HL-60 (cell line): ENCODE measurements at regions not wholly inside any gene's neighbourhood (a gene's known extent, or its start where the extent isn't known, plus 50 kb on each side); places are given as distances from the start of the nearest gene placed in this dataset.
"Not testable (repeated sequence)": the region's sequence is repeated elsewhere in the genome, so short reads cannot be mapped to it uniquely, and the experiment has no call there.

Experiments used
- CTCF ChIP-seq: IDR thresholded peaks from one replicate; pipeline ENCODE4 v1.5.1; 2011; ENCODE audit warnings: low read length, control low read depth, inconsistent platforms; ENCODE audit not compliant: insufficient read depth
- GABPA ChIP-seq: IDR thresholded peaks from 2 replicates; pipeline ENCODE4 v1.6.1; 2012; ENCODE audit warnings: low read depth
- POLR2AphosphoS5 ChIP-seq: IDR thresholded peaks from 2 replicates; pipeline ENCODE4 v1.6.1; 2012; ENCODE audit warnings: low read depth
- REST ChIP-seq: IDR thresholded peaks from 2 replicates; pipeline ENCODE4 v1.6.1; 2012; ENCODE audit warnings: low read depth; ENCODE audit not compliant: insufficient replicate concordance

GRCh38 chr14:48258703-48259102, 583.3 kb upstream of the MDGA2 start:
- TF ChIP-seq GABPA, CTCF, REST, POLR2AphosphoS5: not testable (repeated sequence)
